ENCODE measurements at regions not wholly inside any gene's neighbourhood (a gene's known extent, or its start where the extent isn't known, plus 50 kb on each side); places are given as distances from the start of the nearest gene placed in this dataset.
"Not testable (repeated sequence)": the region's sequence is repeated elsewhere in the genome, so short reads cannot be mapped to it uniquely, and the experiment has no call there.

GRCh38 chr2:146412625-146413024 lies 1432.2 kb upstream of the ACVR2A start:
- no peak for TF ChIP-seq EZH2 (IDR thresholded peaks at IDR 0.05; ENCODE audit: insufficient read depth, low read length)
- TF ChIP-seq CTCF (IDR thresholded peaks at IDR 0.05; ENCODE audit: insufficient read depth, low read depth, low read length), result no peak
- H3K4me2 ChIP-seq (ENCODE audit: low read length), result no peak overlapping the region
- Mint-ChIP-seq H3K9me3 (ENCODE audit: unreplicated experiment) (no peaks in the 10 kb centered on the region), H3K27me3 (ENCODE audit: low read depth, unreplicated experiment) (no peaks in the 10 kb centered on the region), H3K27ac (ENCODE audit: unreplicated experiment) (no peak overlapping the region), H3K4me1 (ENCODE audit: low read depth, unreplicated experiment) (no peaks in the 10 kb centered on the region), H3K36me3 (ENCODE audit: low read depth, unreplicated experiment) (no peaks in the 10 kb centered on the region), H3K4me3 (ENCODE audit: unreplicated experiment) (no peak overlapping the region)
- FAIRE-seq, result no peak
- no peaks in the 10 kb centered on the region for H3K36me3 ChIP-seq (ENCODE audit: insufficient read depth, low read length)
- H3K4me3 ChIP-seq (ENCODE audit: insufficient read depth, low read depth, low read length), result no peak overlapping the region
- H2AFZ ChIP-seq (ENCODE audit: low read depth, low read length), result peak overlapping the region; percentile 18
- H3K9ac ChIP-seq (ENCODE audit: low read length), result no peak overlapping the region
- DNase-seq (ENCODE audit: low read depth), result no peak
- H3K4me1 ChIP-seq (ENCODE audit: insufficient read depth, low read length), result no peaks in the 10 kb centered on the region
- no peaks in the 10 kb centered on the region for H3K27me3 ChIP-seq (ENCODE audit: insufficient read depth, low read length)
- H3K9me3 ChIP-seq (ENCODE audit: insufficient read depth, low read depth, low read length), result no peaks in the 10 kb centered on the region
- H3K27ac ChIP-seq (ENCODE audit: low read depth, low read length), result no peak overlapping the region
- H4K20me1 ChIP-seq (ENCODE audit: insufficient read depth, low read length), result no peaks in the 10 kb centered on the region
- no peaks in the 10 kb centered on the region for H3K79me2 ChIP-seq (ENCODE audit: insufficient read depth, low read length)

DNA sequence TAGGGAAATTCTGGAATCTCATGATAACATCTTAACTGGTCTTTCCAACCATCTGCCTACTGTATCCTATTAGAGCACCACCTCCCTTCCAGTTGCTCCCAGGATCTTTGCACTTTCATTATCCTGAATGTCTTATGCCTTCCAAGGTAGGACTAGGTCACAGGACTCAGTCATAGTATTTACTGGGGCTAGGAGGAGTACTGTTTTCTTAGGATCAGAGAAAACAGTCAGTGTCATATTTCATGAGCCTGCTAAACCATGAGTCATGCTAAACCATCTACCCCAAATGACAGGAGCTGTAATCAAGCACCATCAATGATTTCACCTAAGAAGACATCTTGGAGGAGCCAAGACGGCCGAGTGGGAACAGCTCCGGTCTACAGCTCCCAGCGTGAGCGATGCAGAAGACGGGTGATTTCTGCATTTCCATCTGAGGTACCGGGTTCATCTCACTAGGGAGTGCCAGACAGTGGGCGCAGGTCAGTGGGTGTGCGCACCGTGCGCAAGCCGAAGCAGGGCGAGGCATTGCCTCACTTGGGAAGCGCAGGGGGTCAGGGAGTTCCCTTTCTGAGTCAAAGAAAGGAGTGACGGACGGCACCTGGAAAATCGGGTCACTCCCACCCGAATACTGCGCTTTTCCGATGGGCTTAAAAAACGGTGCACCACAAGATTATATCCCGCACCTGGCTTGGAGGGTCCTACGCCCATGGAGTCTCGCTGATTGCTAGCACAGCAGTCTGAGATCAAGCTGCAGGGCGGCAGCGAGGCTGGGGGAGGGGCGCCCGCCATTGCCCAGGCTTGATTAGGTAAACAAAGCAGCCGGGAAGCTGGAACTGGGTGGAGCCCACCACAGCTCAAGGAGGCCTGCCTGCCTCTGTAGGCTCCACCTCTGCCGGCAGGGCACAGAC lies 1439.2 kb upstream of the ACVR2A start:
- H3K36me3 Mint-ChIP-seq (ENCODE audit: low read depth, unreplicated experiment); H3K9ac ChIP-seq (ENCODE audit: low read length); H3K9me3 Mint-ChIP-seq (ENCODE audit: unreplicated experiment); H3K27me3 Mint-ChIP-seq (ENCODE audit: low read depth, unreplicated experiment); H3K4me3 Mint-ChIP-seq (ENCODE audit: unreplicated experiment); H3K4me2 ChIP-seq (ENCODE audit: low read length); H3K4me3 ChIP-seq (ENCODE audit: insufficient read depth, low read depth, low read length); H3K4me1 ChIP-seq (ENCODE audit: insufficient read depth, low read length); H3K9me3 ChIP-seq (ENCODE audit: insufficient read depth, low read depth, low read length); H4K20me1 ChIP-seq (ENCODE audit: insufficient read depth, low read length); H3K4me1 Mint-ChIP-seq (ENCODE audit: low read depth, unreplicated experiment); H3K36me3 ChIP-seq (ENCODE audit: insufficient read depth, low read length); H3K27ac ChIP-seq (ENCODE audit: low read depth, low read length); H3K27me3 ChIP-seq (ENCODE audit: insufficient read depth, low read length); H3K79me2 ChIP-seq (ENCODE audit: insufficient read depth, low read length); H2AFZ ChIP-seq (ENCODE audit: low read depth, low read length); FAIRE-seq: not testable (repeated sequence)
- peak overlapping the region; percentile 4 for H3K27ac Mint-ChIP-seq (ENCODE audit: unreplicated experiment)
- DNase-seq (ENCODE audit: low read depth), result peak; percentile 7

DNA sequence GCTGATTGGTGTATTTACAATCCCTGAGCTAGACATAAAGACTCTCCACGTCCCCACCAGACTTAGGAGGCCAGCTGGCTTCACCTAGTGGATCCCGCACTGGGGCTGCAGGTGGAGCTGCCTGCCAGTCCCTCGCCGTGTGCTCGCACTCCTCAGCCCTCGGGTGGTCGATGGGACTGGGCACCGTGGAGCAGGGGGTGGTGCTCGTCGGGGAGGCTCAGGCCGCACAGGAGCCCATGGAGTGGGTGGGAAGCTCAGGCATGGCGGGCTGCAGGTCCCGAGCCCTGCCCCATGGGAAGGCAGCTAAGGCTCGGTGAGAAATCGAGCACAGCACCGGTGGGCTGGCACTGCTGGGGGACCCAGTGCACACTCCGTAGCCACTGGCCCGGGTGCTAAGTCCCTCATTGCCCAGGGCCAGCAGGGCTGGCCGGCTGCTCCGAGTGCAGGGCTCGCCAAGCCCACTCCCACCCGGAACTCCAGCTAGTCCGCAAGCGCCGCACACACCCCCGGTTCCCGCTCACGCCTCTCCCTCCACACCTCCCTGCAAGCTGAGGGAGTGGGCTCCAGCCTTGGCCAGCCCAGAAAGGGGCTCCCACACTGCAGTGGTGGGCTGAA lies 1441.2 kb upstream of the ACVR2A start:
- not testable (repeated sequence) for H3K79me2 ChIP-seq (ENCODE audit: insufficient read depth, low read length); H3K27me3 Mint-ChIP-seq (ENCODE audit: low read depth, unreplicated experiment); H3K4me1 ChIP-seq (ENCODE audit: insufficient read depth, low read length); H3K4me2 ChIP-seq (ENCODE audit: low read length); H3K4me1 Mint-ChIP-seq (ENCODE audit: low read depth, unreplicated experiment); H3K27ac ChIP-seq (ENCODE audit: low read depth, low read length); FAIRE-seq; H4K20me1 ChIP-seq (ENCODE audit: insufficient read depth, low read length); H3K9ac ChIP-seq (ENCODE audit: low read length); H3K4me3 Mint-ChIP-seq (ENCODE audit: unreplicated experiment); H2AFZ ChIP-seq (ENCODE audit: low read depth, low read length); H3K4me3 ChIP-seq (ENCODE audit: insufficient read depth, low read depth, low read length); H3K36me3 ChIP-seq (ENCODE audit: insufficient read depth, low read length); H3K27ac Mint-ChIP-seq (ENCODE audit: unreplicated experiment); H3K36me3 Mint-ChIP-seq (ENCODE audit: low read depth, unreplicated experiment); DNase-seq (ENCODE audit: low read depth); H3K9me3 Mint-ChIP-seq (ENCODE audit: unreplicated experiment); H3K27me3 ChIP-seq (ENCODE audit: insufficient read depth, low read length); H3K9me3 ChIP-seq (ENCODE audit: insufficient read depth, low read depth, low read length)

Measured in astrocyte (in vitro differentiated cells and primary cell).